ENCODE measurements at regions not wholly inside any gene's neighbourhood (a gene's known extent, or its start where the extent isn't known, plus 50 kb on each side); places are given as distances from the start of the nearest gene placed in this dataset.

- TF ChIP-seq CTCF (IDR thresholded peaks at IDR 0.05 in 8 of 11, conservative IDR thresholded peaks at IDR 0.05 in 3 of 11), result no peak
- TF ChIP-seq POLR2A (IDR thresholded peaks at IDR 0.05), result no peak
- no peak for TF ChIP-seq POLR2AphosphoS5 (IDR thresholded peaks at IDR 0.05)
Measured at GRCh38 chr3:160130950-160131349, 94.3 kb upstream of the C3orf80 start.

Measured in spleen (tissue), 7 donors.